Transverse colon (tissue), 4 donors: ENCODE measurements at regions not wholly inside any gene's neighbourhood (a gene's known extent, or its start where the extent isn't known, plus 50 kb on each side); places are given as distances from the start of the nearest gene placed in this dataset.

Experiments used
- DNase-seq: peaks from one replicate; pipeline ENCODE4 v3.0.0-alpha.2; 2019
- H3K27ac ChIP-seq, 4 donors: fragments of 200-600 bp; sonication (generic); 2 replicates each; pipeline ENCODE4 v1.5.1; 2016 to 2018; ENCODE audit warnings: inconsistent platforms in 4 of 4
- H3K27me3 ChIP-seq: fragments of 200-600 bp; sonication (generic); 2 replicates; pipeline ENCODE4 v1.5.1; 2017; ENCODE audit warnings: inconsistent platforms
- H3K36me3 ChIP-seq, 4 donors: fragments of 200-600 bp; sonication (generic); 2 replicates each; pipeline ENCODE4 v1.5.1; 2017 to 2019; ENCODE audit warnings: inconsistent platforms in 4 of 4
- H3K4me1 ChIP-seq, 4 donors: fragments of 200-600 bp; sonication (generic); 2 replicates each; pipeline ENCODE4 v1.5.1; 2017 to 2020; ENCODE audit warnings: inconsistent platforms in 4 of 4
- H3K4me3 ChIP-seq, 4 donors: fragments of 200-600 bp; sonication (generic); 1 replicate in 1 of 4; 2 replicates in 3 of 4; pipeline versions ENCODE4 v1.5.1 to v1.6.1; 2017 to 2019; ENCODE audit warnings: inconsistent platforms in 4 of 4
- H3K9me3 ChIP-seq, 2 donors: fragments of 200-600 bp; sonication (generic); 2 replicates each; pipeline ENCODE4 v1.5.1; 2017 to 2019; ENCODE audit warnings: inconsistent platforms in 2 of 2
- CTCF ChIP-seq, 5 experiments: fragments of 200-600 bp in 3 of 5; fragments of 450-650 bp in 2 of 5; sonication (generic) in 3 of 5; IDR thresholded peaks; 1 replicate in 2 of 5; 2 replicates in 3 of 5; pipeline ENCODE4 v1.5.1; 2016 to 2017; ENCODE audit warnings: antibody characterized with exemption in 5 of 5, inconsistent platforms in 3 of 5, mild to moderate bottlenecking in 2 of 5, moderate library complexity in 1 of 5
- EP300 ChIP-seq: sonication (generic); formaldehyde crosslinking; IDR thresholded peaks from one replicate; pipeline ENCODE4 v1.6.1; 2017; ENCODE audit warnings: antibody characterized with exemption, low read depth
- POLR2A ChIP-seq: fragments of 450-650 bp; IDR thresholded peaks from one replicate; pipeline ENCODE4 v1.6.1; 2016; ENCODE audit warnings: antibody characterized with exemption, mild to moderate bottlenecking, moderate library complexity
- POLR2AphosphoS5 ChIP-seq, 3 donors: sonication (generic); formaldehyde crosslinking; IDR thresholded peaks; one replicate each; pipeline ENCODE4 v1.6.1; 2016; ENCODE audit warnings: antibody characterized with exemption in 3 of 3
- WGBS, 2 donors: methylation state at CpG; one replicate each; pipeline ENCODE4 v1.1.5; 2018; ENCODE audit warnings: low coverage in 1 of 2; 5-methylcytosine and 5-hydroxymethylcytosine counted together
- in situ Hi-C, 4 donors: fragments of 200-750 bp; cut with MboI; loops; one replicate each; pipeline versions ENCODE4 v1.15.0 to v1.15.1; 2017; ENCODE audit warnings: low sequenced_read_pairs in 3 of 4, low pct_ligation_motif_present in 1 of 4, low pct_unique_long_range_greater_than_20kb in 1 of 4
- intact Hi-C: fragments of 100-400 bp; cut with DNase I; formaldehyde crosslinking; loops from one replicate; pipeline ENCODE4 v1.15.1; 2023; ENCODE audit warnings: low total_unique reads

- Histone ChIP-seq H3K36me3 (no peaks in the 10 kb centered on the region), H3K9me3 (no peaks in the 10 kb centered on the region), H3K27ac (no peak overlapping the region), H3K4me3 (no peak overlapping the region), H3K27me3 (no peaks in the 10 kb centered on the region), H3K4me1 (no peaks in the 10 kb centered on the region)
- no peak for DNase-seq
- TF ChIP-seq POLR2AphosphoS5 (IDR thresholded peaks at IDR 0.05) (no peak), EP300 (no peak), CTCF (IDR thresholded peaks at IDR 0.05) (no peak), POLR2A (no peak)
- WGBS, 2 donors, result 86 to 93% methylated on average over 1 to 5 of the region's 5 CpGs
- in situ Hi-C loops, result no loop called here
- intact Hi-C loops, result no loop called here
These were observed 61.1 kb downstream of the GGTLC2 start for GRCh38 chr22:22705328-22706100.

DNA sequence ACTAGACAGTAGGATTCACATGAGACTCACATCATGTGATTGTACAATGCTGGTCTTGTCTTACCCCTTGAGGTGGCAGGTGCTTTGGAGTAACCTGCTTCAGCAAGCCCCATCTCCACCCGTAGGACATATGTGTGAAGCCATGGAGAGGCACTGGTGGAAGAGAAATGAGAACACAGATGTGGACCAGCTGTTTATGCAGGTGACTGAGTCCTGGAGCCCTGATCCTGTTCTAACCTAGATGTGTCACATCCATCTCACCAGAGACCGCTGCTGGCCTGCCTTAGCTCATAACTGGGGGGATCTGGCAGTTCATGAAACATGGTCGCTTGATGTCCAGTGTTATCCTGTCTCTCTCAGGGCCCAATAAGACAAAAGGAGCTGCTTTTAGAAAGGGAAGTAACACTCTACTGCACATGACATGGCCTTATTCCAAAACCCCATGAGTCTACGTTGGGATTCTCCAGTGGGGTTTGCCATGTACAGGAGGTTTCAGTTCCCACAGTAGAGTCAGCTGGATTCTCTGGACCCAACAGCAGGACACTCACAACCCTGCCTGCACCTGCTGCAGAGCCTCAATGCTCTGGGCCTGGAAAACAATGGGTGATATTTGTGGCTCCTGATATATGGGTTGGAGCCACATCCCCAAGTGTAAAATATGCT, 62.0 kb downstream of the GGTLC2 start:
- H3K27ac ChIP-seq, result no peak overlapping the region
- in situ Hi-C loops (no loop called here), intact Hi-C loops (no loop called here)
- no peak for DNase-seq
- no peaks in the 10 kb centered on the region for H3K36me3 ChIP-seq
- no peaks in the 10 kb centered on the region for H3K27me3 ChIP-seq
- H3K4me1 ChIP-seq, result no peaks in the 10 kb centered on the region
- 51% methylated on average over 4 of the region's 4 CpGs; no CpG with 5 or more reads in 1 of the 2 donors for WGBS, 2 donors
- no peak for TF ChIP-seq POLR2AphosphoS5 (IDR thresholded peaks at IDR 0.05)
- TF ChIP-seq EP300, result no peak
- no peak for TF ChIP-seq CTCF (IDR thresholded peaks at IDR 0.05)
- no peak for TF ChIP-seq POLR2A
- no peak overlapping the region for H3K4me3 ChIP-seq
- H3K9me3 ChIP-seq, result no peaks in the 10 kb centered on the region

DNA sequence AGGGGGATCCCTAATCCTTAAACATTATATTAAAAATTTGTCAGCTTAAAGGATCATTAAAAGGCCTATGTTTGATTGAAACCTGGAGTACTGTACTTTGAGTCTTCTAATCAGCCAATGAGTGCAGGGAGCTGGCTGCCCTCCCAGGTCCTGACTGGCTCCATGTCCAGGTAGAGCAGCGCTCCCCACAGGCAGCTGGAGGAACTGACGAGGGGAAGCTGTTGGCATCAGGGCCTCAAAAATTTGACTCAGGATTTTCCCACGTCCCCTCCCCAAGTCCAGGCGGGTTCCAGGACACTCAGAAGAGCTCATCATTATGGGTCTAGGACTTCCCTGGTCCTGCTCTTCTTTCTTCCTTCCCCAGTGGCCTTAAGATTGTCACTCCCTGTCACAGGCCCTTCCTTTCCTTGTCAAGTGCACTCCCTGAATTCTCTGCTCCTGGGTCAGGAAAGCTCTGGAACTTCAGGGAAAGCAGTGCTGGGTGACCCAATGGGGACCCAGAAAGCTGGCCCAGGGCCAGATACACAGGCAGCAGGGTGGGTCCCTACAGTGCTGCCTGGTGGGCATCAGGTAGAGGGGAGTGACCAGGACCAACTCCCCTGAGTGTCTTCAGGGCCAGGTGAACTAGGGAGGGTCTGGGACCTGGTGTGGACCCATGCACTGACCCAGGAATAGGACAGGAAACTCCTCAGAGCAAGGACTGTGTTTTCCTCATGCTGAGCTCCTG, 65.5 kb downstream of the GGTLC2 start:
- no peak overlapping the region for H3K27ac ChIP-seq
- TF ChIP-seq CTCF (IDR thresholded peaks at IDR 0.05) (no peak), EP300 (no peak), POLR2AphosphoS5 (IDR thresholded peaks at IDR 0.05) (no peak), POLR2A (no peak)
- WGBS, 2 donors, result 75 to 100% methylated on average over 1 to 4 of the region's 4 CpGs
- no peak overlapping the region for H3K4me3 ChIP-seq
- intact Hi-C loops, result no loop called here
- H3K4me1 ChIP-seq, result no peaks in the 10 kb centered on the region
- no peaks in the 10 kb centered on the region for H3K36me3 ChIP-seq
- no peaks in the 10 kb centered on the region for H3K9me3 ChIP-seq
- no peak for DNase-seq
- in situ Hi-C loops, result no loop called here
- no peaks in the 10 kb centered on the region for H3K27me3 ChIP-seq

DNA sequence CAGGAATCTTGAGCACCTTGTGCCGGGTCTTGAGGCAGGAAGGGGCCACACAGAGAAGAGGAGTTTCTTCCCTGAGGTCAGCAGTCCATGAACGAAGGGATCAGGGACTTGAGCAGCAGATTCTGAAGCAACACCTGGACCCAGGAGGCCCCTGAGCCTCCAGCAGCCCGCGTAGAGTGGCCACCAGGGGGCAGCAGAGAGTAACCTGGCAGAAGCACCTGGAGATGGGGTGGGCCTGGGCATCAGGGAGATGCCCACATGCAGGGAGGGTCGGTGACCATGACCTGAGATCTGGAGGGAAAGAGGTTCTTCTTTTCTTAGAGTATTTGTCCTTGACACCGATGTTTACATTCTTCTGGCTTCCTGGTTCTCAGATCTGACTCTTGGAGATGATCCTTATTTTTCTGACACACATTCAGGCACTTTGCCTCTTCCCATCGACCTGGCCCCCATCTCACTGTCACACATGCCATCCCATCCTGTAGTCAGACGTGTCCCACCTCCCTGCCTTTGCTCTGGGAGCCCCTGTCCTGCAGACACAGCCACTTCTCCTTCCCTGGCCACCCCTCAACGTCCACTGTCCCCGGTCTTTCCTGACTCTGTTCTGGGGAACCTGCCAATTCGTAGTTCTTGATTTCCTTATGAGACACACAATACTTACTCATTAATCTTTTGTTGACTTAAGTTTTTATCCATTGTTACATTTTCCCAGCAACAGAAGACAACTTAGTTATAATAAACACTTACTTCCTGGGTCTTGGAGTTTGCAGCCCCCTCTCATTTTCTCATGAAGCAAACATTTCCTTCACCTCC, 66.5 kb downstream of the GGTLC2 start:
- TF ChIP-seq CTCF (IDR thresholded peaks at IDR 0.05) (peak; percentile 79 to 98 (median 98)), POLR2A (no peak)
- Histone ChIP-seq H3K27me3 (no peaks in the 10 kb centered on the region), H3K27ac (no peak overlapping the region), H3K4me3 (no peak overlapping the region), H3K36me3 (no peaks in the 10 kb centered on the region), H3K9me3 (no peaks in the 10 kb centered on the region), H3K4me1 (no peaks in the 10 kb centered on the region)
- intact Hi-C loops, result no loop called here
- 7 to 16% methylated on average over 5 to 11 of the region's 11 CpGs for WGBS, 2 donors
- DNase-seq, result peak; percentile 77
- in situ Hi-C loops, result no loop called here
